ENCODE measurements at regions not wholly inside any gene's neighbourhood (a gene's known extent, or its start where the extent isn't known, plus 50 kb on each side); places are given as distances from the start of the nearest gene placed in this dataset.

- POLR2A ChIA-PET: no interaction called here
- H3K4me1 ChIP-seq (ENCODE audit: control insufficient read depth in 1 of 2, insufficient read depth in 2 of 2, low read length in 2 of 2): no peaks in the 10 kb centered on the region
- no peaks in the 10 kb centered on the region for H3K79me2 ChIP-seq (ENCODE audit: insufficient read depth, low read length)
- H3K4me2 ChIP-seq (ENCODE audit: low read length): no peak overlapping the region
- CTCF ChIA-PET: interaction anchor here (0.7 kb wide), 1 partner anchor 197 kb away, joined by 3 read pairs; no protein-coding TSS in a partner anchor
- H3K9me2 ChIP-seq (ENCODE audit: insufficient read depth): no peaks in the 10 kb centered on the region
- ATAC-seq (no peak), DNase-seq (ENCODE audit: low read depth, low spot score) (no peak)
- H3K9ac ChIP-seq (ENCODE audit: low read length): no peak overlapping the region
- no peaks in the 10 kb centered on the region for H3K9me3 ChIP-seq (ENCODE audit: control insufficient read depth in 1 of 2, insufficient read depth in 1 of 2, low read depth in 1 of 2, low read length in 2 of 2)
- TF ChIP-seq POLR2AphosphoS5 (IDR thresholded peaks at IDR 0.05; ENCODE audit: low read depth, low read length): no peak
- TF ChIP-seq, protein P1, sequence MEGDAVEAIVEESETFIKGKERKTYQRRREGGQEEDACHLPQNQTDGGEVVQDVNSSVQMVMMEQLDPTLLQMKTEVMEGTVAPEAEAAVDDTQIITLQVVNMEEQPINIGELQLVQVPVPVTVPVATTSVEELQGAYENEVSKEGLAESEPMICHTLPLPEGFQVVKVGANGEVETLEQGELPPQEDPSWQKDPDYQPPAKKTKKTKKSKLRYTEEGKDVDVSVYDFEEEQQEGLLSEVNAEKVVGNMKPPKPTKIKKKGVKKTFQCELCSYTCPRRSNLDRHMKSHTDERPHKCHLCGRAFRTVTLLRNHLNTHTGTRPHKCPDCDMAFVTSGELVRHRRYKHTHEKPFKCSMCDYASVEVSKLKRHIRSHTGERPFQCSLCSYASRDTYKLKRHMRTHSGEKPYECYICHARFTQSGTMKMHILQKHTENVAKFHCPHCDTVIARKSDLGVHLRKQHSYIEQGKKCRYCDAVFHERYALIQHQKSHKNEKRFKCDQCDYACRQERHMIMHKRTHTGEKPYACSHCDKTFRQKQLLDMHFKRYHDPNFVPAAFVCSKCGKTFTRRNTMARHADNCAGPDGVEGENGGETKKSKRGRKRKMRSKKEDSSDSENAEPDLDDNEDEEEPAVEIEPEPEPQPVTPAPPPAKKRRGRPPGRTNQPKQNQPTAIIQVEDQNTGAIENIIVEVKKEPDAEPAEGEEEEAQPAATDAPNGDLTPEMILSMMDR (IDR thresholded peaks at IDR 0.05 in 2 of 3, conservative IDR thresholded peaks at IDR 0.05 in 1 of 3; ENCODE audit: borderline replicate concordance in 1 of 3, insufficient read depth in 1 of 3, low read depth in 2 of 3, low read length in 2 of 3): no peak
- no peak for TF ChIP-seq RAD21 (IDR thresholded peaks at IDR 0.05; ENCODE audit: low read depth)
- no peak for TF ChIP-seq SIN3A (IDR thresholded peaks at IDR 0.05; ENCODE audit: low read depth)
- no peak for TF ChIP-seq EGR1 (IDR thresholded peaks at IDR 0.05; ENCODE audit: low read depth)
- TF ChIP-seq FOSL1 (IDR thresholded peaks at IDR 0.05; ENCODE audit: low read depth): no peak
- TF ChIP-seq EZH2 (IDR thresholded peaks at IDR 0.05): no peak
- no peak for TF ChIP-seq REST (IDR thresholded peaks at IDR 0.05; ENCODE audit: low read depth)
- TF ChIP-seq CBX3 (IDR thresholded peaks at IDR 0.05; ENCODE audit: low read depth): no peak
- TF ChIP-seq CEBPB (IDR thresholded peaks at IDR 0.05; ENCODE audit: low read depth): no peak
- no peak for TF ChIP-seq EZH2phosphoT487 (IDR thresholded peaks at IDR 0.05; ENCODE audit: borderline replicate concordance)
- TF ChIP-seq POLR2A (IDR thresholded peaks at IDR 0.05; ENCODE audit: borderline replicate concordance, extremely low read depth, insufficient read depth, insufficient read length): no peak
- TF ChIP-seq YY1 (IDR thresholded peaks at IDR 0.05; ENCODE audit: extremely low read depth, insufficient replicate concordance, low read depth, low read length): no peak
- no peak for TF ChIP-seq TCF7L2 (IDR thresholded peaks at IDR 0.05; ENCODE audit: borderline replicate concordance, extremely low read depth, insufficient read depth, insufficient read length)
- no peak for TF ChIP-seq SP1 (IDR thresholded peaks at IDR 0.05; ENCODE audit: low read depth)
- TF ChIP-seq ELF1 (IDR thresholded peaks at IDR 0.05; ENCODE audit: borderline replicate concordance, low read depth): no peak
- no peak for TF ChIP-seq ZFX (IDR thresholded peaks at IDR 0.05)
- TF ChIP-seq, protein P2, sequence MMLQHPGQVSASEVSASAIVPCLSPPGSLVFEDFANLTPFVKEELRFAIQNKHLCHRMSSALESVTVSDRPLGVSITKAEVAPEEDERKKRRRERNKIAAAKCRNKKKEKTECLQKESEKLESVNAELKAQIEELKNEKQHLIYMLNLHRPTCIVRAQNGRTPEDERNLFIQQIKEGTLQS (IDR thresholded peaks at IDR 0.05): no peak
- TF ChIP-seq ZBTB33 (IDR thresholded peaks at IDR 0.05; ENCODE audit: extremely low read depth, insufficient replicate concordance, low read length): no peak
- BruUV-seq (replicated peaks): no TSS peak
- H4K20me1 ChIP-seq (ENCODE audit: insufficient read depth): no peaks in the 10 kb centered on the region
- no peak overlapping the region for H2AFZ ChIP-seq (ENCODE audit: low read depth, low read length, poor library complexity, severe bottlenecking)
- H3K36me3 ChIP-seq (ENCODE audit: control insufficient read depth in 1 of 2, insufficient read depth in 2 of 2, low read length in 2 of 2): no peaks in the 10 kb centered on the region
- RAD21 ChIA-PET (ENCODE audit: low non-redundant PET in 1 of 2, low total read pairs in 2 of 2, uncharacterized antibody in 2 of 2, unreplicated experiment in 2 of 2): no interaction called here
- intact Hi-C loops (cut with micrococcal nuclease): no loop called here
- no peak overlapping the region for H3K4me3 ChIP-seq (replicated peaks in 1 of 2; ENCODE audit: low read depth in 1 of 2, low read length in 2 of 2)
- no peak overlapping the region for H3K27ac ChIP-seq (ENCODE audit: low read depth, low read length)
- H3K27me3 ChIP-seq (ENCODE audit: insufficient read depth, low read length): no peaks in the 10 kb centered on the region
Measured at GRCh38 chr5:103783669-103784068, 221.1 kb upstream of the NUDT12 start.

All from HCT116 (cell line).